ENCODE measurements at regions not wholly inside any gene's neighbourhood (a gene's known extent, or its start where the extent isn't known, plus 50 kb on each side); places are given as distances from the start of the nearest gene placed in this dataset.

- no TSS peak for BruUV-seq (replicated peaks)
- TF ChIP-seq CTCF (conservative IDR thresholded peaks at IDR 0.05; ENCODE audit: low read length): no peak
- no peak for TF ChIP-seq EZH2phosphoT487 (IDR thresholded peaks at IDR 0.05; ENCODE audit: borderline replicate concordance, low read depth, low read length)
- intact Hi-C loops (cut with micrococcal nuclease; ENCODE audit: unreplicated experiment): no loop called here
- CTCF ChIA-PET (ENCODE audit: unreplicated experiment): no interaction called here
- H3K9me3 ChIP-seq (ENCODE audit: low read length): no peaks in the 10 kb centered on the region
- H3K36me3 ChIP-seq (ENCODE audit: insufficient read depth, low read length): no peaks in the 10 kb centered on the region
- no peaks in the 10 kb centered on the region for H3K79me2 ChIP-seq (ENCODE audit: insufficient read depth, low read depth, low read length)
- H3K4me1 ChIP-seq (ENCODE audit: insufficient read depth, low read length, poor library complexity, severe bottlenecking): no peaks in the 10 kb centered on the region
- no peak overlapping the region for H3K27ac ChIP-seq (ENCODE audit: low read depth, low read length, poor library complexity, severe bottlenecking)
- H4K20me1 ChIP-seq (ENCODE audit: insufficient read depth, low read length): no peaks in the 10 kb centered on the region
- H3K4me2 ChIP-seq (ENCODE audit: low read length): no peak overlapping the region
- no peak overlapping the region for H2AFZ ChIP-seq (ENCODE audit: low read length)
- H3K9me2 ChIP-seq (ENCODE audit: insufficient read depth, low read length): no peaks in the 10 kb centered on the region
- H3K4me3 ChIP-seq (ENCODE audit: low read depth, low read length, poor library complexity, severe bottlenecking): no peak overlapping the region
- DNase-seq (ENCODE audit: low spot score): no peak
- POLR2A ChIA-PET: no interaction called here
Measured at GRCh38 chr1:239803781-239804180, 287.9 kb upstream of the FMN2 start.

- Histone ChIP-seq H2AFZ (ENCODE audit: low read length) (no peak overlapping the region), H3K9me2 (ENCODE audit: insufficient read depth, low read length) (no peaks in the 10 kb centered on the region), H3K27ac (ENCODE audit: low read depth, low read length, poor library complexity, severe bottlenecking) (no peak overlapping the region), H3K4me3 (ENCODE audit: low read depth, low read length, poor library complexity, severe bottlenecking) (no peak overlapping the region), H3K79me2 (ENCODE audit: insufficient read depth, low read depth, low read length) (no peaks in the 10 kb centered on the region), H3K9me3 (ENCODE audit: low read length) (no peaks in the 10 kb centered on the region), H3K4me2 (ENCODE audit: low read length) (no peak overlapping the region), H3K4me1 (ENCODE audit: insufficient read depth, low read length, poor library complexity, severe bottlenecking) (no peaks in the 10 kb centered on the region), H4K20me1 (ENCODE audit: insufficient read depth, low read length) (no peaks in the 10 kb centered on the region), H3K36me3 (ENCODE audit: insufficient read depth, low read length) (no peaks in the 10 kb centered on the region)
- BruUV-seq (replicated peaks): no TSS peak
- no peak for TF ChIP-seq CTCF (conservative IDR thresholded peaks at IDR 0.05; ENCODE audit: low read length)
- no peak for TF ChIP-seq EZH2phosphoT487 (IDR thresholded peaks at IDR 0.05; ENCODE audit: borderline replicate concordance, low read depth, low read length)
- ChIA-PET POLR2A (interaction anchor here (0.6 kb wide), 1 partner anchor 167 kb away, joined by 5 read pairs; no protein-coding TSS in a partner anchor), CTCF (ENCODE audit: unreplicated experiment) (interaction anchor here (0.5 kb wide), 1 partner anchor 783 kb away, joined by 3 read pairs; no protein-coding TSS in a partner anchor)
- intact Hi-C loops (cut with micrococcal nuclease; ENCODE audit: unreplicated experiment): no loop called here
- DNase-seq (ENCODE audit: low spot score): no peak
Measured at GRCh38 chr1:239804266-239804665, 287.4 kb upstream of the FMN2 start.

GRCh38 chr1:239805042-239805441 lies 286.6 kb upstream of the FMN2 start:
- no TSS peak for BruUV-seq (replicated peaks)
- intact Hi-C loops (cut with micrococcal nuclease; ENCODE audit: unreplicated experiment): no loop called here
- Histone ChIP-seq H3K9me2 (ENCODE audit: insufficient read depth, low read length) (no peaks in the 10 kb centered on the region), H3K4me3 (ENCODE audit: low read depth, low read length, poor library complexity, severe bottlenecking) (no peak overlapping the region), H3K9me3 (ENCODE audit: low read length) (no peaks in the 10 kb centered on the region), H2AFZ (ENCODE audit: low read length) (no peak overlapping the region), H4K20me1 (ENCODE audit: insufficient read depth, low read length) (no peaks in the 10 kb centered on the region), H3K27ac (ENCODE audit: low read depth, low read length, poor library complexity, severe bottlenecking) (no peak overlapping the region), H3K4me2 (ENCODE audit: low read length) (no peak overlapping the region), H3K4me1 (ENCODE audit: insufficient read depth, low read length, poor library complexity, severe bottlenecking) (no peaks in the 10 kb centered on the region), H3K36me3 (ENCODE audit: insufficient read depth, low read length) (no peaks in the 10 kb centered on the region), H3K79me2 (ENCODE audit: insufficient read depth, low read depth, low read length) (no peaks in the 10 kb centered on the region)
- no peak for DNase-seq (ENCODE audit: low spot score)
- TF ChIP-seq CTCF (conservative IDR thresholded peaks at IDR 0.05; ENCODE audit: low read length) (no peak), EZH2phosphoT487 (IDR thresholded peaks at IDR 0.05; ENCODE audit: borderline replicate concordance, low read depth, low read length) (no peak)
- ChIA-PET CTCF (ENCODE audit: unreplicated experiment) (no interaction called here), POLR2A (interaction anchor here (0.6 to 1.2 kb wide), 2 partner anchors 10 to 14 kb away, joined by 3 to 4 read pairs; no protein-coding TSS in a partner anchor)

Data from OCI-LY7 (cell line).